ENCODE measurements at regions not wholly inside any gene's neighbourhood (a gene's known extent, or its start where the extent isn't known, plus 50 kb on each side); places are given as distances from the start of the nearest gene placed in this dataset.

GRCh38 chr7:156523447-156524048, 117.0 kb upstream of the RNF32 start:
- Histone ChIP-seq H3K9me3 (ENCODE audit: control insufficient read depth, insufficient read depth, low read depth, low read length) (no peaks in the 10 kb centered on the region), H3K4me1 (ENCODE audit: control insufficient read depth, insufficient read depth, low read length) (no peaks in the 10 kb centered on the region), H3K36me3 (ENCODE audit: control insufficient read depth, insufficient read depth, low read length) (no peaks in the 10 kb centered on the region), H3K27me3 (ENCODE audit: control insufficient read depth, insufficient read depth, low read length) (peaks cover 3% of the 10 kb centered on the region), H3K27ac (ENCODE audit: low read length) (no peak overlapping the region), H3K4me3 (ENCODE audit: low read depth in 2 of 2, low read length in 2 of 2) (no peak overlapping the region)
- in situ Hi-C loops (cut with HindIII; ENCODE audit: low pct_unique_long_range_greater_than_20kb, low sequenced_read_pairs): no loop called here
- ChIA-PET CTCF (no interaction called here), POLR2A (no interaction called here)
- BruUV-seq (replicated peaks): no TSS peak
- no peak for TF ChIP-seq POLR2AphosphoS5 (IDR thresholded peaks at IDR 0.05; ENCODE audit: low read depth, low read length)
- no peak for TF ChIP-seq REST (IDR thresholded peaks at IDR 0.05; ENCODE audit: insufficient read depth in 1 of 2, low read depth in 2 of 2, low read length in 1 of 2)
- TF ChIP-seq CTCF (IDR thresholded peaks at IDR 0.05): no peak
- no peak for TF ChIP-seq TCF7L2 (IDR thresholded peaks at IDR 0.05; ENCODE audit: low read depth, low read length)
- TF ChIP-seq SIN3A (IDR thresholded peaks at IDR 0.05; ENCODE audit: borderline replicate concordance, insufficient read depth, low read depth, low read length): no peak
- DNase-seq (ENCODE audit: low read depth, low spot score): no peak
- intact Hi-C loops (cut with micrococcal nuclease; ENCODE audit: unreplicated experiment): no loop called here
- no peak for ATAC-seq

- ChIA-PET CTCF (no interaction called here), POLR2A (no interaction called here)
- Histone ChIP-seq H3K27me3 (ENCODE audit: control insufficient read depth, insufficient read depth, low read length) (no peaks in the 10 kb centered on the region; the same call in none of the 2 replicates), H3K9me3 (ENCODE audit: control insufficient read depth, insufficient read depth, low read depth, low read length) (no peaks in the 10 kb centered on the region), H3K4me3 (ENCODE audit: low read depth in 2 of 2, low read length in 2 of 2) (no peak overlapping the region), H3K36me3 (ENCODE audit: control insufficient read depth, insufficient read depth, low read length) (no peaks in the 10 kb centered on the region), H3K4me1 (ENCODE audit: control insufficient read depth, insufficient read depth, low read length) (no peaks in the 10 kb centered on the region), H3K27ac (ENCODE audit: low read length) (no peak overlapping the region)
- TF ChIP-seq REST (IDR thresholded peaks at IDR 0.05; ENCODE audit: insufficient read depth in 1 of 2, low read depth in 2 of 2, low read length in 1 of 2) (no peak), TCF7L2 (IDR thresholded peaks at IDR 0.05; ENCODE audit: low read depth, low read length) (no peak), SIN3A (IDR thresholded peaks at IDR 0.05; ENCODE audit: borderline replicate concordance, insufficient read depth, low read depth, low read length) (no peak), CTCF (IDR thresholded peaks at IDR 0.05) (no peak), POLR2AphosphoS5 (IDR thresholded peaks at IDR 0.05; ENCODE audit: low read depth, low read length) (no peak)
- no peak for ATAC-seq
- DNase-seq (ENCODE audit: low read depth, low spot score): no peak
- intact Hi-C loops (cut with micrococcal nuclease; ENCODE audit: unreplicated experiment): no loop called here
- in situ Hi-C loops (cut with HindIII; ENCODE audit: low pct_unique_long_range_greater_than_20kb, low sequenced_read_pairs): no loop called here
- no TSS peak for BruUV-seq (replicated peaks)
Observed at GRCh38 chr7:156522801-156523200, 117.8 kb upstream of the RNF32 start.

Data from Panc1 (cell line).